Endothelial cell (in vitro differentiated cells): ENCODE measurements at regions not wholly inside any gene's neighbourhood (a gene's known extent, or its start where the extent isn't known, plus 50 kb on each side); places are given as distances from the start of the nearest gene placed in this dataset.

Experiments
- DNase-seq: peaks from one replicate; pipeline ENCODE4 v3.0.0; 2021; ENCODE audit warnings: low spot score
- H3K27ac Mint-ChIP-seq: one replicate; pipeline ENCODE4 v1.8.0; 2021; ENCODE audit warnings: mixed read lengths, inconsistent platforms; ENCODE audit not compliant: unreplicated experiment
- H3K27me3 Mint-ChIP-seq: one replicate; pipeline ENCODE4 v1.8.0; 2021; ENCODE audit warnings: mild to moderate bottlenecking, moderate library complexity, mixed read lengths, inconsistent platforms; ENCODE audit not compliant: unreplicated experiment
- H3K36me3 Mint-ChIP-seq: one replicate; pipeline ENCODE4 v1.8.0; 2021; ENCODE audit warnings: mild to moderate bottlenecking, low read depth, mixed read lengths, inconsistent platforms; ENCODE audit not compliant: unreplicated experiment
- H3K4me1 Mint-ChIP-seq: one replicate; pipeline ENCODE4 v1.8.0; 2021; ENCODE audit warnings: mild to moderate bottlenecking, mixed read lengths, inconsistent platforms; ENCODE audit not compliant: unreplicated experiment
- H3K4me3 Mint-ChIP-seq: one replicate; pipeline ENCODE4 v1.8.0; 2021; ENCODE audit warnings: mild to moderate bottlenecking, mixed read lengths, inconsistent platforms; ENCODE audit not compliant: unreplicated experiment
- H3K9me3 Mint-ChIP-seq: one replicate; pipeline ENCODE4 v1.8.0; 2021; ENCODE audit warnings: mixed read lengths, inconsistent platforms; ENCODE audit not compliant: unreplicated experiment
- TF ChIP-seq, protein P1 (sequence below): fragments of 200-600 bp; sonication (generic); IDR thresholded peaks from one replicate; pipeline ENCODE4 v1.5.0; 2021; ENCODE audit warnings: antibody characterized with exemption; ENCODE audit not compliant: unreplicated experiment

DNA sequence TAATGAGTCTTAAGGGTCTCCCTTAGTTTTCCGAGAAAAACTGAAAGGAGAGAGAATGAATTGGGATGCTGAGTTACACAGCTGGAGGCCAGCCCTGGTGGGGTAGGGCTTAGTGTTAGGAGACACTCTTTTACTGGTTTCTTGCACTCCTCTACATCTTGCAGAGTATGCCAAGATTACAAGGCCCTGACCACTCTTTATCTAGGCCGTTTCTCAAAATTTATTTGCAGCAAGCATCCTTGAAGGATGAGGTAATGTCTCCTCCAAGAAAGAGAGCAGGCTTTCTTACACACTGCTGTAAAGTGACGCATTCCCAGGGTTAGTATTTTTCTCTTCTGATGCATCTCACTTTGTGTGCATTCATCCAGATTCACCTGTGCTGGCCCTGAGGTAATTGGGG, 166.2 kb downstream of the TDRD15 start:
- H3K9me3 Mint-ChIP-seq, result no peaks in the 10 kb centered on the region
- H3K4me1 Mint-ChIP-seq, result no peaks in the 10 kb centered on the region
- H3K36me3 Mint-ChIP-seq, result no peaks in the 10 kb centered on the region
- TF ChIP-seq, protein P1, sequence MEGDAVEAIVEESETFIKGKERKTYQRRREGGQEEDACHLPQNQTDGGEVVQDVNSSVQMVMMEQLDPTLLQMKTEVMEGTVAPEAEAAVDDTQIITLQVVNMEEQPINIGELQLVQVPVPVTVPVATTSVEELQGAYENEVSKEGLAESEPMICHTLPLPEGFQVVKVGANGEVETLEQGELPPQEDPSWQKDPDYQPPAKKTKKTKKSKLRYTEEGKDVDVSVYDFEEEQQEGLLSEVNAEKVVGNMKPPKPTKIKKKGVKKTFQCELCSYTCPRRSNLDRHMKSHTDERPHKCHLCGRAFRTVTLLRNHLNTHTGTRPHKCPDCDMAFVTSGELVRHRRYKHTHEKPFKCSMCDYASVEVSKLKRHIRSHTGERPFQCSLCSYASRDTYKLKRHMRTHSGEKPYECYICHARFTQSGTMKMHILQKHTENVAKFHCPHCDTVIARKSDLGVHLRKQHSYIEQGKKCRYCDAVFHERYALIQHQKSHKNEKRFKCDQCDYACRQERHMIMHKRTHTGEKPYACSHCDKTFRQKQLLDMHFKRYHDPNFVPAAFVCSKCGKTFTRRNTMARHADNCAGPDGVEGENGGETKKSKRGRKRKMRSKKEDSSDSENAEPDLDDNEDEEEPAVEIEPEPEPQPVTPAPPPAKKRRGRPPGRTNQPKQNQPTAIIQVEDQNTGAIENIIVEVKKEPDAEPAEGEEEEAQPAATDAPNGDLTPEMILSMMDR, result no peak
- H3K4me3 Mint-ChIP-seq, result no peak overlapping the region
- DNase-seq, result no peak
- no peaks in the 10 kb centered on the region for H3K27me3 Mint-ChIP-seq
- H3K27ac Mint-ChIP-seq, result no peak overlapping the region

DNA sequence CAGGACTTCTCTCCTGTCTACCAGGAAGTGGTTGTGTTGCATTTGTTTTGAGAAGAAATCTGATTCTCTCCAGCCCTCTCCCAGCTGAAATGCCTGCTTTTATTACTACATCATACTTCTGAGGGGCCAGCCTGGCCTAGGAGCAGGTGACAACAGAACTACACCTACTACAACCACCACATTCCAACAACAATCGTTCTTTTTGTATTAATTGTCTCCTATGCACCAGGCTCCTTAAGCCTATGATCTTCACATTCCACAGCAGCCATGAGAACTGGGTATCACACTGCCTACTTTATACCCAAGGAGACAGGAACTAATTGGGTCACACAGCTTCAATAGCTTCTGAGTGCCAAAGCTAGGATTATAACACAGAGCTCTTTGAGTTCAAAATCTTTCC, 167.7 kb downstream of the TDRD15 start:
- H3K36me3 Mint-ChIP-seq, result no peaks in the 10 kb centered on the region

DNA sequence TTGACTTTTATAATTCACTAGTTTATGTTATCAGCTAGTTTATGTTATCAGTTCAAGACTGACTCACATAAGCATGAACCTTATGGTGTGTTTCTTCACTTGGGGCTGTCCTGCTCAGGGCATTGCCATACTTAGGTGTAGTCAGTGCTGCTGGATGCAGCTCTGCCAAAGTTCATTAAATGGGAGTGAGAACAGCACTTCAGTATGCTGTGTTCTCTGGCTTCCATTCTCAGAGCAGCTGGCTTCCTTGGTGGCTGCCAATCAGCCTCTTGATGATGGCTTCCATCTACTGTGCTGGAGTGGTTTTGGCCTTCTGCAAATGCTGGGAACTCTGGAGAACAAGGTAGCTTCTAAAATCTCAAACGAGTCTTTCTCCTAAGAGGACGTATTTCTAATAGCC, 170.7 kb downstream of the TDRD15 start:
- DNase-seq, result no peak
- Mint-ChIP-seq H3K27ac (no peak overlapping the region), H3K36me3 (no peaks in the 10 kb centered on the region), H3K9me3 (no peaks in the 10 kb centered on the region), H3K4me3 (no peak overlapping the region), H3K27me3 (no peaks in the 10 kb centered on the region), H3K4me1 (peaks cover 13% of the 10 kb centered on the region)
- TF ChIP-seq, protein P1, result no peak

More for the DNA sequence above, 167.7 kb downstream of the TDRD15 start:
- Mint-ChIP-seq H3K27ac (no peak overlapping the region), H3K4me3 (no peak overlapping the region), H3K27me3 (no peaks in the 10 kb centered on the region), H3K4me1 (peaks cover 2% of the 10 kb centered on the region), H3K9me3 (no peaks in the 10 kb centered on the region)
- no peak for DNase-seq
- TF ChIP-seq, protein P1, result no peak

DNA sequence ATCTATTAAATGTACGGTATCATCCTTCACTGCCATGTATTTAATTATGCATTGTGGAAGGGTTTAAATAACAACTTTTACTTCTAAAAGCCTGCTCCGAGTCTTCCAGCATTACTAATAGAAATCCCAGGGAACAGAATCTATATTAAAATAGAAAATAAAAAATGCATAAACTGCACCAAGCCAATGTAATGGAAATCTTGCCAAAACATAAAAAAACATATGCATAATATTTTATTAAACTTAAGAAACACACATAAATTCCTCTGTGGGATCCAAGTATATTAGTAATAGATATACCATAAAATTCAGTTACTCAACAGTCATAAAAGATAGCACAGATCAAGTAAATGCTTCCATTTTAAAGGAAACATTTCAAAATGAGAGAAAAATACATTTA, 175.6 kb downstream of the TDRD15 start:
- Mint-ChIP-seq H3K4me1 (peaks cover 13% of the 10 kb centered on the region), H3K27ac (no peak overlapping the region), H3K4me3 (no peak overlapping the region), H3K9me3 (no peaks in the 10 kb centered on the region), H3K27me3 (no peaks in the 10 kb centered on the region), H3K36me3 (no peaks in the 10 kb centered on the region)
- TF ChIP-seq, protein P1, result no peak
- DNase-seq, result no peak

DNA sequence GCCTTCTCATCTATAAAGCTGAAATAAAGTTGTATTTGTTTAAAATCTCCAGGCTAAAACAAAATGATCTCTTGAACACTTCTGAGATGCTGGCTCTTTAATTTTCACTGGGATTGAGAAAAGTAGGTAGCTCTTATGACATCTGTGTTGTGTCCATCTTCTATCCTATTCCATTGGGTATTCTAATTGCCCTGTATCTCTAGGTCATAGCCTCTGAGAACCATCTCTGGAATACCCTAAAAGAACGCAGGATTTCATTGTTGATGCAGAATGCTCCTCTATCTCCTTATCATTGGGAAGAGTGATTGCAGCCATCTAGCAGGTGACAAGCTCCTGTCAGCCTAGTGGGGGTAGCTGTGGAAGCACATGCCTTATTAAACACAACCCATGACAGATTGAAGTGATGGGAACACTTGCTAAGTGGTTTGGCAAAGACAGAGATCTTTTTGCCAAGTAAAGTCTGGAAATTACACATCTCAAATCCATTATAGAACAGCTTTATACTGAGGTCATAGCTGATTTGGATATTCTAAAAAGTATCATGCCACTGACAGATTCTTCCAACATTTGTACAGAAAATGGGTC, 178.2 kb downstream of the TDRD15 start:
- Mint-ChIP-seq H3K9me3 (no peaks in the 10 kb centered on the region), H3K27ac (no peak overlapping the region), H3K36me3 (no peaks in the 10 kb centered on the region), H3K4me1 (peaks cover 6% of the 10 kb centered on the region), H3K27me3 (no peaks in the 10 kb centered on the region), H3K4me3 (no peak overlapping the region)
- TF ChIP-seq, protein P1, result no peak
- no peak for DNase-seq
